PFSK-1 (cell line): ENCODE measurements at regions not wholly inside any gene's neighbourhood (a gene's known extent, or its start where the extent isn't known, plus 50 kb on each side); places are given as distances from the start of the nearest gene placed in this dataset.

Experiments
- FOXP2 ChIP-seq: optimal IDR thresholded peaks from 2 replicates; pipeline ENCODE3; 2011; ENCODE audit warnings: borderline replicate concordance, control low read depth, inconsistent platforms; ENCODE audit not compliant: insufficient read depth; ENCODE audit errors: extremely low read length, extremely low read depth
- POLR2AphosphoS5 ChIP-seq: IDR thresholded peaks from 2 replicates; pipeline ENCODE4 v1.6.1; 2012; ENCODE audit warnings: low read depth, mild to moderate bottlenecking, control low read depth, low read length, moderate library complexity
- SIN3A ChIP-seq: IDR thresholded peaks from 2 replicates; pipeline ENCODE4 v1.6.1; 2012; ENCODE audit warnings: mild to moderate bottlenecking, low read length, moderate library complexity, borderline replicate concordance; ENCODE audit not compliant: insufficient read depth
- TAF1 ChIP-seq: IDR thresholded peaks from 2 replicates; pipeline ENCODE4 v1.6.1; 2012; ENCODE audit warnings: low read length, control low read depth, borderline replicate concordance; ENCODE audit not compliant: insufficient read depth
- TF ChIP-seq, protein P1 (sequence below), 2 experiments: IDR thresholded peaks; 2 replicates each; pipeline versions ENCODE4 v1.6.1 to v1.8.0; 2011 to 2012; ENCODE audit warnings: low read depth in 2 of 2, low read length in 2 of 2, control low read depth in 1 of 2, inconsistent platforms in 1 of 2, mild to moderate bottlenecking in 1 of 2, moderate library complexity in 1 of 2; ENCODE audit not compliant: insufficient read depth in 1 of 2

GRCh38 chr17:6195123-6195522 is 124.9 kb downstream of the WSCD1 start:
- TF ChIP-seq POLR2AphosphoS5 (no peak), FOXP2 (no peak), SIN3A (no peak), TAF1 (no peak)
- TF ChIP-seq, protein P1, sequence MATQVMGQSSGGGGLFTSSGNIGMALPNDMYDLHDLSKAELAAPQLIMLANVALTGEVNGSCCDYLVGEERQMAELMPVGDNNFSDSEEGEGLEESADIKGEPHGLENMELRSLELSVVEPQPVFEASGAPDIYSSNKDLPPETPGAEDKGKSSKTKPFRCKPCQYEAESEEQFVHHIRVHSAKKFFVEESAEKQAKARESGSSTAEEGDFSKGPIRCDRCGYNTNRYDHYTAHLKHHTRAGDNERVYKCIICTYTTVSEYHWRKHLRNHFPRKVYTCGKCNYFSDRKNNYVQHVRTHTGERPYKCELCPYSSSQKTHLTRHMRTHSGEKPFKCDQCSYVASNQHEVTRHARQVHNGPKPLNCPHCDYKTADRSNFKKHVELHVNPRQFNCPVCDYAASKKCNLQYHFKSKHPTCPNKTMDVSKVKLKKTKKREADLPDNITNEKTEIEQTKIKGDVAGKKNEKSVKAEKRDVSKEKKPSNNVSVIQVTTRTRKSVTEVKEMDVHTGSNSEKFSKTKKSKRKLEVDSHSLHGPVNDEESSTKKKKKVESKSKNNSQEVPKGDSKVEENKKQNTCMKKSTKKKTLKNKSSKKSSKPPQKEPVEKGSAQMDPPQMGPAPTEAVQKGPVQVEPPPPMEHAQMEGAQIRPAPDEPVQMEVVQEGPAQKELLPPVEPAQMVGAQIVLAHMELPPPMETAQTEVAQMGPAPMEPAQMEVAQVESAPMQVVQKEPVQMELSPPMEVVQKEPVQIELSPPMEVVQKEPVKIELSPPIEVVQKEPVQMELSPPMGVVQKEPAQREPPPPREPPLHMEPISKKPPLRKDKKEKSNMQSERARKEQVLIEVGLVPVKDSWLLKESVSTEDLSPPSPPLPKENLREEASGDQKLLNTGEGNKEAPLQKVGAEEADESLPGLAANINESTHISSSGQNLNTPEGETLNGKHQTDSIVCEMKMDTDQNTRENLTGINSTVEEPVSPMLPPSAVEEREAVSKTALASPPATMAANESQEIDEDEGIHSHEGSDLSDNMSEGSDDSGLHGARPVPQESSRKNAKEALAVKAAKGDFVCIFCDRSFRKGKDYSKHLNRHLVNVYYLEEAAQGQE (IDR thresholded peaks at IDR 0.05; ENCODE audit: insufficient read depth in 1 of 2, low read depth in 2 of 2, low read length in 2 of 2) = no peak

DNA sequence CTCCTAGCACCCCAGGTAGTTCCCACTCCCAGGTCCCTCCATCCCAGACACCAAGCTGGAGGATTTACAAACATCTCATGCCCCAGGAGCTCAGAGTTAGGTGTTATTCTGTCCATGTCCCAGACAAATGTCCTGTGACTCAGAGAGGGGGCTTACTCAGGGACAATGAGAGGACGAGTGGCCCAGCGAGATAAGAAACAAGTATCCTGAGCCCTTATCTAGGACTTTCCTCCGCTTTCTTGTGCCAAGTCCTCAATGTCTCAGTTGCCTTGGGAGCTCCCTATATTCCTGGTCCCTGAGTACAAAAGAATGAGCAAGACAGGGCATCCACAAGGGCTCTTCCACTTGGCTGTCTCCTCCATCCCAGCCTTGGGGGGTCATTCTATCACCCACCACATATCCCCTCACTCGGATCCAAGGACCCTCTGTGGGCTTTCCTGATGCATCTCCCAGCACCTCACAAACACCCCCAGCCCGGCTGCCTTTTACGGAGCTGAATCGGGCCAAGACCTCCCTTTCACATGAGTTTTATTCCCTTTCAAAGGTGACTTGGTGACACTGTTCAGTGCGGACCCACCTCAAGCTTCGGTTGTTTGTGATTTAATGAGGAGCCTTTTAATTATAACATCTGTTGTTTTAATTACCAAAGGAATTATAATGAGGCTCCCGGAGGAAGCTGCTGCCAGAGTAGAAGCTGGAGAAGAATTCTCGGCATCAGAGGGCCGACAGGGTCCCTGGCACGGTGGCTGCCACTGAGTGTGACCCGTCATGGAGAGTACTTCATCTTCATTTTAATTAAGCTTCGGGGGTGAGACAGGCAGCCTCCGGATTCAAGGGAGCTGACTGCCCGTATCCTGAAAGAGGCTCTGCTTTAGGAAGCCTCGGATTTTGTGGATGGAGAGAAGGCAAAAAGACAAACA is 121.5 kb downstream of the WSCD1 start:
- TF ChIP-seq TAF1 = no peak
- TF ChIP-seq SIN3A = no peak
- TF ChIP-seq, protein P1 (IDR thresholded peaks at IDR 0.05; ENCODE audit: insufficient read depth in 1 of 2, low read depth in 2 of 2, low read length in 2 of 2) = no peak
- TF ChIP-seq POLR2AphosphoS5 = no peak
- TF ChIP-seq FOXP2 = no peak

GRCh38 chr17:6187836-6188235 is 117.7 kb downstream of the WSCD1 start:
- TF ChIP-seq FOXP2 (no peak), POLR2AphosphoS5 (no peak), TAF1 (0 out of 2 replicates have a peak, but pooled peaks have one; percentile 8), SIN3A (peak; percentile 42; the same call in 1 of the 2 replicates)
- TF ChIP-seq, protein P1 (IDR thresholded peaks at IDR 0.05; ENCODE audit: insufficient read depth in 1 of 2, low read depth in 2 of 2, low read length in 2 of 2) = no peak

GRCh38 chr17:6186998-6187397 is 116.8 kb downstream of the WSCD1 start:
- TF ChIP-seq POLR2AphosphoS5 (no peak), FOXP2 (no peak), SIN3A (no peak), TAF1 (no peak)
- TF ChIP-seq, protein P1 (IDR thresholded peaks at IDR 0.05; ENCODE audit: insufficient read depth in 1 of 2, low read depth in 2 of 2, low read length in 2 of 2) = no peak
